Activated CD4-positive, alpha-beta T cell treated with anti-CD3 and anti-CD28 coated beads for 36 hours (primary cell): ENCODE measurements at regions not wholly inside any gene's neighbourhood (a gene's known extent, or its start where the extent isn't known, plus 50 kb on each side); places are given as distances from the start of the nearest gene placed in this dataset.
"Not testable (repeated sequence)": the region's sequence is repeated elsewhere in the genome, so short reads cannot be mapped to it uniquely, and the experiment has no call there.

ENCODE experiments used
- ATAC-seq: fragments of 200-7000 bp; cut with Tn5 transposase; one replicate; pipeline ENCODE4 v1.10.0; 2021; ENCODE audit warnings: mild to moderate bottlenecking, moderate library complexity
- CTCF ChIA-PET: fragments of 350-600 bp; sonication (Branson Sonifier 250); formaldehyde crosslinking; loops from one replicate; lab custom pipeline; 2021; ENCODE audit warnings: antibody characterized with exemption; lab: Charles Lee
- POLR2A ChIA-PET: fragments of 350-600 bp; sonication (Branson Sonifier 250); formaldehyde crosslinking; loops from one replicate; lab custom pipeline; 2021; ENCODE audit warnings: antibody characterized with exemption, inconsistent platforms; lab: Charles Lee
- DNase-seq: peaks from one replicate; pipeline ENCODE4 v3.0.0-alpha.2; 2020
- H3K27ac Mint-ChIP-seq: one replicate; pipeline ENCODE4 v1.8.0; 2021; ENCODE audit warnings: mixed read lengths
- H3K27me3 Mint-ChIP-seq: one replicate; pipeline ENCODE4 v1.8.0; 2021; ENCODE audit warnings: mixed read lengths
- H3K36me3 Mint-ChIP-seq: one replicate; pipeline ENCODE4 v1.8.0; 2021; ENCODE audit warnings: low read depth, mixed read lengths
- H3K4me1 Mint-ChIP-seq: one replicate; pipeline ENCODE4 v1.8.0; 2021; ENCODE audit warnings: mixed read lengths
- H3K4me3 Mint-ChIP-seq: one replicate; pipeline ENCODE4 v1.8.0; 2021; ENCODE audit warnings: mild to moderate bottlenecking, moderate library complexity, mixed read lengths
- H3K9me3 Mint-ChIP-seq: one replicate; pipeline ENCODE4 v1.8.0; 2021; ENCODE audit warnings: low read depth, mixed read lengths
- intact Hi-C, 2 experiments: fragments of 100-400 bp; cut with DNase I in 1 of 2; cut with micrococcal nuclease in 1 of 2; formaldehyde crosslinking; loops; one replicate each; pipeline versions ENCODE4 v1.14.2 to v1.15.1; 2022 to 2024; cut with DNase I, micrococcal nuclease

GRCh38 chr13:84616864-84617263, 734.6 kb upstream of the SLITRK1 start:
- ChIA-PET POLR2A (no interaction called here), CTCF (no interaction called here)
- H3K36me3 Mint-ChIP-seq = no peaks in the 10 kb centered on the region
- intact Hi-C loops = no loop called here
- peaks cover 1% of the 10 kb centered on the region for H3K9me3 Mint-ChIP-seq
- H3K4me1 Mint-ChIP-seq = no peaks in the 10 kb centered on the region
- DNase-seq = no peak
- no peaks in the 10 kb centered on the region for H3K27me3 Mint-ChIP-seq
- no peak overlapping the region for H3K4me3 Mint-ChIP-seq
- no peak for ATAC-seq
- no peak overlapping the region for H3K27ac Mint-ChIP-seq

GRCh38 chr13:84609716-84610115, 727.4 kb upstream of the SLITRK1 start:
- CTCF ChIA-PET = no interaction called here
- no peaks in the 10 kb centered on the region for H3K9me3 Mint-ChIP-seq

GRCh38 chr13:84607261-84608013, 725.2 kb upstream of the SLITRK1 start:
- ChIA-PET CTCF (no interaction called here), POLR2A (no interaction called here)
- no peak for ATAC-seq
- Mint-ChIP-seq H3K4me1 (no peaks in the 10 kb centered on the region), H3K27ac (no peak overlapping the region), H3K36me3 (no peaks in the 10 kb centered on the region), H3K27me3 (no peaks in the 10 kb centered on the region), H3K4me3 (no peak overlapping the region), H3K9me3 (no peaks in the 10 kb centered on the region)
- DNase-seq = no peak
- intact Hi-C loops = no loop called here

More at GRCh38 chr13:84609716-84610115, 727.4 kb upstream of the SLITRK1 start:
- ATAC-seq = no peak
- no peak for DNase-seq
- no peaks in the 10 kb centered on the region for H3K4me1 Mint-ChIP-seq
- POLR2A ChIA-PET = no interaction called here
- no peak overlapping the region for H3K27ac Mint-ChIP-seq
- no peaks in the 10 kb centered on the region for H3K27me3 Mint-ChIP-seq
- intact Hi-C loops = no loop called here
- no peak overlapping the region for H3K4me3 Mint-ChIP-seq
- H3K36me3 Mint-ChIP-seq = no peaks in the 10 kb centered on the region

GRCh38 chr13:84606616-84607015, 724.3 kb upstream of the SLITRK1 start:
- ChIA-PET CTCF (no interaction called here), POLR2A (no interaction called here)
- ATAC-seq (no peak), DNase-seq (no peak)
- H3K27ac Mint-ChIP-seq = no peak overlapping the region
- no peak overlapping the region for H3K4me3 Mint-ChIP-seq
- no peaks in the 10 kb centered on the region for H3K27me3 Mint-ChIP-seq
- intact Hi-C loops = no loop called here
- no peaks in the 10 kb centered on the region for H3K4me1 Mint-ChIP-seq
- no peaks in the 10 kb centered on the region for H3K36me3 Mint-ChIP-seq
- no peaks in the 10 kb centered on the region for H3K9me3 Mint-ChIP-seq

GRCh38 chr13:84605927-84606326, 723.7 kb upstream of the SLITRK1 start:
- Mint-ChIP-seq H3K4me1 (no peaks in the 10 kb centered on the region), H3K4me3 (no peak overlapping the region), H3K9me3 (no peaks in the 10 kb centered on the region), H3K27me3 (no peaks in the 10 kb centered on the region), H3K36me3 (no peaks in the 10 kb centered on the region), H3K27ac (no peak overlapping the region)
- no peak for ATAC-seq
- intact Hi-C loops = no loop called here
- ChIA-PET CTCF (no interaction called here), POLR2A (no interaction called here)
- DNase-seq = peak; percentile 3

- Mint-ChIP-seq H3K4me1 (no peaks in the 10 kb centered on the region), H3K36me3 (no peaks in the 10 kb centered on the region), H3K27me3 (no peaks in the 10 kb centered on the region), H3K4me3 (no peak overlapping the region), H3K9me3 (no peaks in the 10 kb centered on the region), H3K27ac (no peak overlapping the region)
- POLR2A ChIA-PET = no interaction called here
- intact Hi-C loops = no loop called here
- CTCF ChIA-PET = no interaction called here
- DNase-seq = no peak
- ATAC-seq = no peak
Observed at GRCh38 chr13:84591444-84591843, 709.2 kb upstream of the SLITRK1 start.

- ATAC-seq (no peak), DNase-seq (no peak)
- no peaks in the 10 kb centered on the region for H3K36me3 Mint-ChIP-seq
- ChIA-PET POLR2A (no interaction called here), CTCF (no interaction called here)
- no peak overlapping the region for H3K4me3 Mint-ChIP-seq
- H3K4me1 Mint-ChIP-seq = no peaks in the 10 kb centered on the region
- H3K9me3 Mint-ChIP-seq = no peaks in the 10 kb centered on the region
- H3K27ac Mint-ChIP-seq = no peak overlapping the region
- H3K27me3 Mint-ChIP-seq = no peaks in the 10 kb centered on the region
- intact Hi-C loops = no loop called here
Observed at GRCh38 chr13:84590663-84591062, 708.4 kb upstream of the SLITRK1 start.

GRCh38 chr13:84588023-84588422, 705.7 kb upstream of the SLITRK1 start:
- H3K27ac Mint-ChIP-seq = no peak overlapping the region

GRCh38 chr13:84579901-84580300, 697.6 kb upstream of the SLITRK1 start:
- H3K4me1 Mint-ChIP-seq, intact Hi-C loops, H3K4me3 Mint-ChIP-seq, H3K9me3 Mint-ChIP-seq, H3K27ac Mint-ChIP-seq, H3K36me3 Mint-ChIP-seq, CTCF ChIA-PET, POLR2A ChIA-PET, DNase-seq, ATAC-seq, H3K27me3 Mint-ChIP-seq: not testable (repeated sequence)

More at GRCh38 chr13:84588023-84588422, 705.7 kb upstream of the SLITRK1 start:
- no peaks in the 10 kb centered on the region for H3K9me3 Mint-ChIP-seq
- H3K4me3 Mint-ChIP-seq = no peak overlapping the region
- intact Hi-C loops = no loop called here
- POLR2A ChIA-PET = no interaction called here
- no peaks in the 10 kb centered on the region for H3K4me1 Mint-ChIP-seq
- CTCF ChIA-PET = no interaction called here
- DNase-seq (no peak), ATAC-seq (no peak)
- no peaks in the 10 kb centered on the region for H3K27me3 Mint-ChIP-seq
- H3K36me3 Mint-ChIP-seq = no peaks in the 10 kb centered on the region

GRCh38 chr13:84574851-84575250, 692.6 kb upstream of the SLITRK1 start:
- no peak for DNase-seq

GRCh38 chr13:84571264-84571663, 689.0 kb upstream of the SLITRK1 start:
- Mint-ChIP-seq H3K36me3 (no peaks in the 10 kb centered on the region), H3K27ac (no peak overlapping the region), H3K9me3 (peaks cover 2% of the 10 kb centered on the region), H3K4me1 (no peaks in the 10 kb centered on the region), H3K27me3 (no peaks in the 10 kb centered on the region), H3K4me3 (no peak overlapping the region)
- ChIA-PET CTCF (no interaction called here), POLR2A (no interaction called here)
- intact Hi-C loops = no loop called here
- ATAC-seq (no peak), DNase-seq (no peak)

More at GRCh38 chr13:84574851-84575250, 692.6 kb upstream of the SLITRK1 start:
- H3K4me1 Mint-ChIP-seq = no peaks in the 10 kb centered on the region
- no peaks in the 10 kb centered on the region for H3K27me3 Mint-ChIP-seq
- ATAC-seq = no peak
- no peak overlapping the region for H3K27ac Mint-ChIP-seq
- CTCF ChIA-PET = no interaction called here
- H3K4me3 Mint-ChIP-seq = no peak overlapping the region
- H3K36me3 Mint-ChIP-seq = no peaks in the 10 kb centered on the region
- POLR2A ChIA-PET = no interaction called here
- intact Hi-C loops = no loop called here
- no peaks in the 10 kb centered on the region for H3K9me3 Mint-ChIP-seq

- H3K27me3 Mint-ChIP-seq = no peaks in the 10 kb centered on the region
- no peaks in the 10 kb centered on the region for H3K4me1 Mint-ChIP-seq
- peaks cover 2% of the 10 kb centered on the region for H3K9me3 Mint-ChIP-seq
- ChIA-PET POLR2A (no interaction called here), CTCF (no interaction called here)
- no peak for ATAC-seq
- no peak for DNase-seq
- no peaks in the 10 kb centered on the region for H3K36me3 Mint-ChIP-seq
- no peak overlapping the region for H3K27ac Mint-ChIP-seq
- intact Hi-C loops = no loop called here
- no peak overlapping the region for H3K4me3 Mint-ChIP-seq
Observed at GRCh38 chr13:84570831-84571230, 688.6 kb upstream of the SLITRK1 start.
